ENCODE measurements at regions not wholly inside any gene's neighbourhood (a gene's known extent, or its start where the extent isn't known, plus 50 kb on each side); places are given as distances from the start of the nearest gene placed in this dataset.

GRCh38 chr4:13840502-13841190, 213.1 kb upstream of the BOD1L1 start:
- WGBS, result 69% methylated on average over 12 of the region's 12 CpGs
- H3K9ac ChIP-seq (ENCODE audit: low read depth in 1 of 2, low read length in 2 of 2), result no peak overlapping the region
- H3K4me3 ChIP-seq (ENCODE audit: low read depth in 1 of 3, low read length in 3 of 3), result peak overlapping the region in 1 of 3 donors; percentile 37
- H3K36me3 ChIP-seq (ENCODE audit: control insufficient read depth in 4 of 4, insufficient read depth in 3 of 4, low read depth in 1 of 4, low read length in 3 of 4), result no peaks in the 10 kb centered on the region
- TF ChIP-seq FOXA2 (IDR thresholded peaks at IDR 0.05) (no peak), CTCF (IDR thresholded peaks at IDR 0.05; ENCODE audit: low read depth, low read length, missing input control) (no peak), RXRA (IDR thresholded peaks at IDR 0.05) (no peak), TAF1 (conservative IDR thresholded peaks at IDR 0.05) (no peak), HNF4A (conservative IDR thresholded peaks at IDR 0.05) (no peak), HNF4G (IDR thresholded peaks at IDR 0.05) (no peak), FOXA1 (IDR thresholded peaks at IDR 0.05) (no peak), ZBTB33 (IDR thresholded peaks at IDR 0.05) (no peak), MAX (IDR thresholded peaks at IDR 0.05) (no peak), RAD21 (IDR thresholded peaks at IDR 0.05) (no peak), SP1 (IDR thresholded peaks at IDR 0.05) (no peak), NR2F2 (IDR thresholded peaks at IDR 0.05) (no peak), JUND (IDR thresholded peaks at IDR 0.05) (no peak), ATF3 (IDR thresholded peaks at IDR 0.05) (no peak), REST (IDR thresholded peaks at IDR 0.05) (no peak), GABPA (IDR thresholded peaks at IDR 0.05 in 1 of 2, conservative IDR thresholded peaks at IDR 0.05 in 1 of 2) (no peak), YY1 (IDR thresholded peaks at IDR 0.05) (no peak), EGR1 (IDR thresholded peaks at IDR 0.05; ENCODE audit: low read depth in 2 of 2) (no peak)
- H3K4me1 ChIP-seq (ENCODE audit: control insufficient read depth in 4 of 4, insufficient read depth in 4 of 4, low read length in 3 of 4), result peaks cover 0 to 3% (median 0%) of the 10 kb centered on the region in 4 donors
- H3K27ac ChIP-seq (ENCODE audit: low read depth in 1 of 2, low read length in 2 of 2), result no peak overlapping the region
- DNase-seq (ENCODE audit: low spot score), result no peak
- H3K9me3 ChIP-seq (ENCODE audit: control insufficient read depth in 4 of 4, low read length in 3 of 4), result no peaks in the 10 kb centered on the region
- H3K27me3 ChIP-seq (ENCODE audit: control insufficient read depth in 4 of 4, insufficient read depth in 4 of 4, low read length in 3 of 4), result no peaks in the 10 kb centered on the region

Data from liver (tissue), 8 donors.